Ovary (tissue), 3 donors: ENCODE measurements at regions not wholly inside any gene's neighbourhood (a gene's known extent, or its start where the extent isn't known, plus 50 kb on each side); places are given as distances from the start of the nearest gene placed in this dataset.

Experiments used
- EP300 ChIP-seq: sonication (generic); formaldehyde crosslinking; IDR thresholded peaks from one replicate; pipeline ENCODE4 v1.6.1; 2017; ENCODE audit warnings: antibody characterized with exemption
- POLR2A ChIP-seq: fragments of 450-650 bp; IDR thresholded peaks from one replicate; pipeline ENCODE4 v1.6.1; 2017; ENCODE audit warnings: antibody characterized with exemption, mild to moderate bottlenecking, moderate library complexity
- TF ChIP-seq, protein P1 (sequence below), 3 donors: fragments of 450-650 bp in 2 of 3; fragments of 200-600 bp in 1 of 3; IDR thresholded peaks; one replicate each; pipeline versions ENCODE4 v1.5.1 to v1.8.0; 2016 to 2022; ENCODE audit warnings: antibody characterized with exemption in 3 of 3, mild to moderate bottlenecking in 1 of 3
- donor health status: DM: no; HTN: no; CAD: no.

DNA sequence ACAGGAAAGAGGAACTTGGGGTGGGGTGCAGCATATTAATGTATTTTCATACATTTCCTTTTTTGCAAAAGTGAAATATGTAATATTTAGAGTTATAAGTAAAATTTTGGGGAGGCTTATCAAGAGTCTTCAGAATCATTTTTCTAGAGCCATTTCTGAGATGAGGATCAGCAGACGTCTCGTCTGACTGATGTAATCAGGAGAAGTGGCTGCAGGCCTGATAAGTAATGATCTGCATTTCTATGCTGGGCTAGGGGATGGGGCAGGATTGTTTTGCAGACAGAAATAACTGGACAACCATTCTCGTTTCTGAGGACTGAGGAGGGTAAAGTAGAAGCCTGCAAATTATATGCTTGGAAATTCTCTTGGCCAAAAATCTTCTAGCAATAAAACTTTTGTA lies 89.2 kb upstream of the ARGLU1 start:
- TF ChIP-seq, protein P1, sequence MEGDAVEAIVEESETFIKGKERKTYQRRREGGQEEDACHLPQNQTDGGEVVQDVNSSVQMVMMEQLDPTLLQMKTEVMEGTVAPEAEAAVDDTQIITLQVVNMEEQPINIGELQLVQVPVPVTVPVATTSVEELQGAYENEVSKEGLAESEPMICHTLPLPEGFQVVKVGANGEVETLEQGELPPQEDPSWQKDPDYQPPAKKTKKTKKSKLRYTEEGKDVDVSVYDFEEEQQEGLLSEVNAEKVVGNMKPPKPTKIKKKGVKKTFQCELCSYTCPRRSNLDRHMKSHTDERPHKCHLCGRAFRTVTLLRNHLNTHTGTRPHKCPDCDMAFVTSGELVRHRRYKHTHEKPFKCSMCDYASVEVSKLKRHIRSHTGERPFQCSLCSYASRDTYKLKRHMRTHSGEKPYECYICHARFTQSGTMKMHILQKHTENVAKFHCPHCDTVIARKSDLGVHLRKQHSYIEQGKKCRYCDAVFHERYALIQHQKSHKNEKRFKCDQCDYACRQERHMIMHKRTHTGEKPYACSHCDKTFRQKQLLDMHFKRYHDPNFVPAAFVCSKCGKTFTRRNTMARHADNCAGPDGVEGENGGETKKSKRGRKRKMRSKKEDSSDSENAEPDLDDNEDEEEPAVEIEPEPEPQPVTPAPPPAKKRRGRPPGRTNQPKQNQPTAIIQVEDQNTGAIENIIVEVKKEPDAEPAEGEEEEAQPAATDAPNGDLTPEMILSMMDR (IDR thresholded peaks at IDR 0.05): no peak
- no peak for TF ChIP-seq POLR2A
- no peak for TF ChIP-seq EP300
